NCI-H748 (cell line): ENCODE measurements at regions not wholly inside any gene's neighbourhood (a gene's known extent, or its start where the extent isn't known, plus 50 kb on each side); places are given as distances from the start of the nearest gene placed in this dataset.
"Not testable (repeated sequence)": the region's sequence is repeated elsewhere in the genome, so short reads cannot be mapped to it uniquely, and the experiment has no call there.

ENCODE experiments used
- DNase-seq: peaks from one replicate; lab custom pipeline; 2025; ENCODE audit not compliant: unreplicated experiment; lab: John Stamatoyannopoulos, UW

- no peak for DNase-seq
Measured at GRCh38 chr13:73547239-73547638, 488.4 kb downstream of the KLF5 start.

GRCh38 chr13:73544175-73544574 is 485.4 kb downstream of the KLF5 start:
- DNase-seq = no peak

GRCh38 chr13:73542446-73542845 is 483.6 kb downstream of the KLF5 start:
- DNase-seq = no peak

- DNase-seq = no peak
Measured at GRCh38 chr13:73536865-73537264, 478.1 kb downstream of the KLF5 start.

GRCh38 chr13:73535341-73535740 is 476.5 kb downstream of the KLF5 start:
- DNase-seq = no peak

GRCh38 chr13:73532987-73533510 is 474.2 kb downstream of the KLF5 start:
- DNase-seq = no peak

GRCh38 chr13:73532582-73532981 is 473.8 kb downstream of the KLF5 start:
- no peak for DNase-seq

- no peak for DNase-seq
Measured at GRCh38 chr13:73531014-73531413, 472.2 kb downstream of the KLF5 start.

GRCh38 chr13:73522937-73523336 is 464.1 kb downstream of the KLF5 start:
- no peak for DNase-seq

GRCh38 chr13:73521985-73522524 is 463.2 kb downstream of the KLF5 start:
- no peak for DNase-seq

GRCh38 chr13:73521290-73521624 is 462.5 kb downstream of the KLF5 start:
- no peak for DNase-seq

GRCh38 chr13:73520566-73521289 is 461.9 kb downstream of the KLF5 start:
- no peak for DNase-seq

- not testable (repeated sequence) for DNase-seq
Measured at GRCh38 chr13:73520135-73520534, 461.3 kb downstream of the KLF5 start.

- DNase-seq = no peak
Measured at GRCh38 chr13:73519396-73520116, 460.8 kb downstream of the KLF5 start.

GRCh38 chr13:73517766-73518165 is 459.0 kb downstream of the KLF5 start:
- no peak for DNase-seq

- DNase-seq = no peak
Measured at GRCh38 chr13:73516731-73517130, 457.9 kb downstream of the KLF5 start.

GRCh38 chr13:73514208-73514607 is 455.4 kb downstream of the KLF5 start:
- DNase-seq = no peak

- DNase-seq = no peak
Measured at GRCh38 chr13:73513751-73514150, 454.9 kb downstream of the KLF5 start.

- DNase-seq = no peak
Measured at GRCh38 chr13:73508841-73509240, 450.0 kb downstream of the KLF5 start.

GRCh38 chr13:73505376-73505890 is 446.6 kb downstream of the KLF5 start:
- DNase-seq = no peak

- DNase-seq = no peak
Measured at GRCh38 chr13:73499695-73500094, 440.9 kb downstream of the KLF5 start.

GRCh38 chr13:73497430-73497829 is 438.6 kb downstream of the KLF5 start:
- no peak for DNase-seq
